GM19463 (cell line): ENCODE measurements at regions not wholly inside any gene's neighbourhood (a gene's known extent, or its start where the extent isn't known, plus 50 kb on each side); places are given as distances from the start of the nearest gene placed in this dataset.
"Not testable (repeated sequence)": the region's sequence is repeated elsewhere in the genome, so short reads cannot be mapped to it uniquely, and the experiment has no call there.

ENCODE experiments used
- ATAC-seq: cut with Tn5 transposase; IDR thresholded peaks from one replicate; pipeline ENCODE4 v1.9.1; 2021; ENCODE audit warnings: mild to moderate bottlenecking, moderate library complexity; ENCODE audit not compliant: unreplicated experiment

DNA sequence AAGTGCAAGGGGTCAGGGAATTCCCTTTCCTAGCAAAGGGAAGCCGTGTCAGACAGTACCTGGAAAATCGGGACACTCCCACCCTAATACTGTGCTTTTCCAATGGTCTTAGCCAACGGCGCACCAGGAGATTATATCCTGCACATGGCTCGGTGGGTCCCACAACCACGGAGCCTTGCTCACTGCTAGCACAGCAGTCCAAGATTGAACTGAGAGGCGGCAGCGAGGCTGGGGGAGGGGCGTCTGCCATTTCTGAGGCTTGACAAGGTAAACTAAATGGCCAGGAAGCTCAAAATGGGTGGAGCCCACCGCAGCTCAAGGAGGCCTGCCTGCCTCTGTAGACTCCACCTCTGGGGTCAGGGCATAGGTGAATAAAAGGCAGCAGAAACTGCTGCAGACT lies 76.5 kb upstream of the LINC00632 start:
- ATAC-seq: not testable (repeated sequence)

DNA sequence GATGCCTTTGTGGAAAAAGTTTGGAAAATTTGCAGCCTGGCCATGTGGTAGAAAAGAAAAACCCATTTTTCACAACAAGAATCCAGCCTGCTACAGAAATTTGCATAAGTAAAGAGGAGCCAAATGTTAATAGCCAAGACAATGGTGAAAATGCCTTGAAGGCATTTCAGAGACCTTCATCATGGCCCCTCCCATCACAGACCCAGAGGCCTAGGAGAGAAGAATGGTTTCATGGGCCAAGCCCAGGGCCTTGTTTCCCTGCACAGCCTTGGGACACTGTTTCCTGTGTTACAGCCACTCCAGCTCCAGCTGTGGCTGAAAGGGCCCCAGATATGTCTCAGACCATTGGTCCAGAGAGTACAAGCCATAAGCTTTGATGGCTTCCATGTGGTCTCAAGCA lies 101.4 kb upstream of the LINC00632 start:
- ATAC-seq: no peak

GRCh38 chrX:140602140-140602539 lies 97.3 kb upstream of the SOX3 start:
- ATAC-seq: no peak

DNA sequence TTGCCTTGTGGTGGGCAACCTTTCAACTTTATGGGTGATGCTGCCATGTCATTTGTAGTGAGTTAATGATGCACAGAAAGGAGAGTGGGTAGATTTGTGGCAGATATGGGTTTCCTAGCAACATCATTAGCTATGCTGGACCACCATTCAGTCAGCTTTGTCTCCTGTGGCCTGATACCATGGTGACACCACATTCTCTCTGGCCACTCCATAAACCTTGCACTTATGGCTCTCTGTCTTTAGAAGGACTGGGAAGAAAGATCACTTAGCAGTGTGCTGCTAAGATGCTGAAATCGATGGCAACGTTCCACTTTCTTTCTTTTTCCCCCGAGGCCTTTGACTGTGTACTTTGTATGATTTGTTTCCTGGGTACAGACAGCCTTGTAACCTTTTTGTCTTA lies 95.0 kb upstream of the SOX3 start:
- no peak for ATAC-seq

DNA sequence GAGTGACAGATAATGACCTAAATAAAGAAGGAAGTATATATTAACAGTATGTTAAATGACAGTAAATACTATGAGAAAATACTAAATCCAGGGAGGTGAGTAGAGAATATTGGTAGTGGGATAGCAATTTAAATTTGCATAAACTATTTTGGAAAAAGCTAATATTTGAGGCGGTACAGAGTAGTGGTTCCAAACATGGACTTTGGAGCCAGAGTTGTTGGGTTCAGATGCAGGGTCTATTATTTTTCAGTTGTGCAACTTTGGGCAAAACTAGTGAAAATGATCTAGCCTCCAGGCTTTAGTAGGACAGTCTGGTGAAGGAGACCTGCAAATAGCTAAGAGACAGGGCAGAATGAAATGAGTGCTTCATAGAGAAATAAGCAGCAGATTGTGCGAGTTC lies 84.8 kb upstream of the SOX3 start:
- no peak for ATAC-seq

DNA sequence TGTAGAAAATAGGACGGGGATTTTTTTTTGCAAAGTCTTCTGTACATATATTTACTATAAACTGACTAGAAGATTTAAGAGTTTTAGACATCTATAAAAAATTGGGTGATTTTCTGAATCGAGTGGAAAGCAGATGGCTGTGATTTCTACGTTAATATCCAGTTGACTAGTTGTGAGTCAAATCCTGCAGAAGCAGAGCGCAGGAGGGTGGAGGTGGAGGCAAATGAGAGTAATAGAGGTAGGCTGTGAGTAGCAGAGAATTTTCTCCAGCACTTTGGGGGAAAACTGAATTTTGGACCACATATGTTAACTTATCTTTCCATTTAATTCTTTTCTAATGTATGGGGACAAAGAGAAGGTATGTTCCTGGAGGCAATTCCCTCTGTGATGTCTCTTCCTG lies 82.1 kb upstream of the SOX3 start:
- no peak for ATAC-seq

DNA sequence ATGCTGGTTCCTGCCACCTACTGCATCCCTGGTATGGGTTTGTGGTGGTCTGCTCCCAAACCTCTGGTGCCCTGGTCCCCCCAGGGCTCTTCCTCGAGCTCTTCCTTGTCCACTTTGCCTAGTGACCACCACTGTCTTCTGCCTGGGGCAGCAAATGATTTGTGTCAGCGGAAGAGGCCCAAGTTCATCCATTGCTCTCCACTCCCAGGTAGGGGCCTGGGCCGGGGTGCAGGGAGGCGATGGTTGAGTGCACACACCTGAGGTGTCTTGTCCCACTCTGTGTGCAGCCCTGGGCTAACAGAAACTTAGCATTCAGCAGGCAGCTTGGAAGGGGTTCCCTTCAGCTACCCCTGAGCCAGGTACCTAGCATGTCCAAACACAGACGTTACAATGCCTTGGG lies 75.6 kb upstream of the SOX3 start:
- ATAC-seq: no peak

- peak; percentile 89 for ATAC-seq
Observed at GRCh38 chrX:140572724-140573123, 67.9 kb upstream of the SOX3 start.

DNA sequence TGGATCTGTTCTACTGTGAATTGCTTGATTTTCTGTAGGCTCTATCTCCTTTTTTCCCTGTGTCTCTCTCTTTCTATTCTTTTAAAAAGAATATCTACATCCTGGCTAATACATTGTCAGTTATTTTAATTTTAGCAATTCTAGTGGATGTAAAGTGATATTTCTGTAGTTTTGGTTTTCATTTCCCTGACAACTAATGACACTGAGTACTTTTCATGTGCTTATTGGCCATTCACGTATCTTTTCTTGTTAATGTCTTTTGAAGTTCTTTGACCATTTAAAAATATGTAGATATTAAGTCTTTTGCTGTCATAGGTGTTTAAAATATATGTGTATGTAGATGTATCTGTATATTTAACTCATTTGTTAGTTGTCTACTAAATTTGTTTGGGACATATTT lies 59.0 kb upstream of the SOX3 start:
- no peak for ATAC-seq
